ENCODE measurements at regions not wholly inside any gene's neighbourhood (a gene's known extent, or its start where the extent isn't known, plus 50 kb on each side); places are given as distances from the start of the nearest gene placed in this dataset.

DNA sequence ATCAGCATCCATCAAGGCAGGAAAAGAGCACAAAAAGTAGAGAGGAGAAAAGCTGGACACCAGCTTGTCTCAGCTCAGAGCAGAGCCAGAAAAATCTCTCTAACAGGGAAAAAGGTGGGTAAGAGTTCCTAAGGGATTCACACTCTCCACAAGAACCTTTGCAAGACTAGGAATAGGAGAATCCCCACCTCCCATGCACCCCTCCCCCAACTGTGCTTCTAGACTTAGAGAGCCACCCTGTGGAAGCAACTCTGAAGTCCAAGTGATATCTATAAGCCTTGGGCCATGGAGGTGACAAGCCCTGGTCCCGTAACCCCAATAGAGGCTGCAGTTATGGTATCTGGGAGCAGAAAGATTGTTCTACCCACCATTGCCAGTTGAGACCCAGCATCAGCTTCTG is 267.6 kb upstream of the MTMR8 start:
- POLR2A ChIA-PET = no interaction called here
- ATAC-seq (no peak), DNase-seq (ENCODE audit: low read depth, low spot score) (no peak)
- no TSS peak for BruUV-seq (replicated peaks)
- TF ChIP-seq POLR2AphosphoS5 (IDR thresholded peaks at IDR 0.05; ENCODE audit: low read depth, low read length) = no peak
- TF ChIP-seq, protein P1, sequence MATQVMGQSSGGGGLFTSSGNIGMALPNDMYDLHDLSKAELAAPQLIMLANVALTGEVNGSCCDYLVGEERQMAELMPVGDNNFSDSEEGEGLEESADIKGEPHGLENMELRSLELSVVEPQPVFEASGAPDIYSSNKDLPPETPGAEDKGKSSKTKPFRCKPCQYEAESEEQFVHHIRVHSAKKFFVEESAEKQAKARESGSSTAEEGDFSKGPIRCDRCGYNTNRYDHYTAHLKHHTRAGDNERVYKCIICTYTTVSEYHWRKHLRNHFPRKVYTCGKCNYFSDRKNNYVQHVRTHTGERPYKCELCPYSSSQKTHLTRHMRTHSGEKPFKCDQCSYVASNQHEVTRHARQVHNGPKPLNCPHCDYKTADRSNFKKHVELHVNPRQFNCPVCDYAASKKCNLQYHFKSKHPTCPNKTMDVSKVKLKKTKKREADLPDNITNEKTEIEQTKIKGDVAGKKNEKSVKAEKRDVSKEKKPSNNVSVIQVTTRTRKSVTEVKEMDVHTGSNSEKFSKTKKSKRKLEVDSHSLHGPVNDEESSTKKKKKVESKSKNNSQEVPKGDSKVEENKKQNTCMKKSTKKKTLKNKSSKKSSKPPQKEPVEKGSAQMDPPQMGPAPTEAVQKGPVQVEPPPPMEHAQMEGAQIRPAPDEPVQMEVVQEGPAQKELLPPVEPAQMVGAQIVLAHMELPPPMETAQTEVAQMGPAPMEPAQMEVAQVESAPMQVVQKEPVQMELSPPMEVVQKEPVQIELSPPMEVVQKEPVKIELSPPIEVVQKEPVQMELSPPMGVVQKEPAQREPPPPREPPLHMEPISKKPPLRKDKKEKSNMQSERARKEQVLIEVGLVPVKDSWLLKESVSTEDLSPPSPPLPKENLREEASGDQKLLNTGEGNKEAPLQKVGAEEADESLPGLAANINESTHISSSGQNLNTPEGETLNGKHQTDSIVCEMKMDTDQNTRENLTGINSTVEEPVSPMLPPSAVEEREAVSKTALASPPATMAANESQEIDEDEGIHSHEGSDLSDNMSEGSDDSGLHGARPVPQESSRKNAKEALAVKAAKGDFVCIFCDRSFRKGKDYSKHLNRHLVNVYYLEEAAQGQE (IDR thresholded peaks at IDR 0.05; ENCODE audit: low read depth) = no peak
- no peak for TF ChIP-seq JUND (IDR thresholded peaks at IDR 0.05)
- TF ChIP-seq, protein P2, sequence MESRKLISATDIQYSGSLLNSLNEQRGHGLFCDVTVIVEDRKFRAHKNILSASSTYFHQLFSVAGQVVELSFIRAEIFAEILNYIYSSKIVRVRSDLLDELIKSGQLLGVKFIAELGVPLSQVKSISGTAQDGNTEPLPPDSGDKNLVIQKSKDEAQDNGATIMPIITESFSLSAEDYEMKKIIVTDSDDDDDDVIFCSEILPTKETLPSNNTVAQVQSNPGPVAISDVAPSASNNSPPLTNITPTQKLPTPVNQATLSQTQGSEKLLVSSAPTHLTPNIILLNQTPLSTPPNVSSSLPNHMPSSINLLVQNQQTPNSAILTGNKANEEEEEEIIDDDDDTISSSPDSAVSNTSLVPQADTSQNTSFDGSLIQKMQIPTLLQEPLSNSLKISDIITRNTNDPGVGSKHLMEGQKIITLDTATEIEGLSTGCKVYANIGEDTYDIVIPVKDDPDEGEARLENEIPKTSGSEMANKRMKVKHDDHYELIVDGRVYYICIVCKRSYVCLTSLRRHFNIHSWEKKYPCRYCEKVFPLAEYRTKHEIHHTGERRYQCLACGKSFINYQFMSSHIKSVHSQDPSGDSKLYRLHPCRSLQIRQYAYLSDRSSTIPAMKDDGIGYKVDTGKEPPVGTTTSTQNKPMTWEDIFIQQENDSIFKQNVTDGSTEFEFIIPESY (IDR thresholded peaks at IDR 0.05; ENCODE audit: extremely low read depth, insufficient replicate concordance, low read length) = no peak
- no peak for TF ChIP-seq SRF (IDR thresholded peaks at IDR 0.05; ENCODE audit: low read depth)
- TF ChIP-seq FOSL1 (IDR thresholded peaks at IDR 0.05; ENCODE audit: low read depth) = no peak
- TF ChIP-seq EZH2 (IDR thresholded peaks at IDR 0.05) = no peak
- TF ChIP-seq EZH2phosphoT487 (IDR thresholded peaks at IDR 0.05; ENCODE audit: borderline replicate concordance) = no peak
- no peak for TF ChIP-seq CBX3 (IDR thresholded peaks at IDR 0.05; ENCODE audit: low read depth)
- TF ChIP-seq EGR1 (IDR thresholded peaks at IDR 0.05; ENCODE audit: low read depth) = no peak
- no peak for TF ChIP-seq SP1 (IDR thresholded peaks at IDR 0.05; ENCODE audit: low read depth)
- no peak for TF ChIP-seq RAD21 (IDR thresholded peaks at IDR 0.05; ENCODE audit: low read depth)
- no peak for TF ChIP-seq CEBPB (IDR thresholded peaks at IDR 0.05; ENCODE audit: low read depth)
- TF ChIP-seq POLR2A (IDR thresholded peaks at IDR 0.05; ENCODE audit: borderline replicate concordance, extremely low read depth, insufficient read depth, insufficient read length) = no peak
- no peak for TF ChIP-seq ZFX (IDR thresholded peaks at IDR 0.05)
- TF ChIP-seq TCF7L2 (IDR thresholded peaks at IDR 0.05; ENCODE audit: borderline replicate concordance, extremely low read depth, insufficient read depth, insufficient read length) = no peak
- TF ChIP-seq, protein P3, sequence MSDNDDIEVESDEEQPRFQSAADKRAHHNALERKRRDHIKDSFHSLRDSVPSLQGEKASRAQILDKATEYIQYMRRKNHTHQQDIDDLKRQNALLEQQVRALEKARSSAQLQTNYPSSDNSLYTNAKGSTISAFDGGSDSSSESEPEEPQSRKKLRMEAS (IDR thresholded peaks at IDR 0.05) = no peak
- no peak for TF ChIP-seq SIN3A (IDR thresholded peaks at IDR 0.05; ENCODE audit: low read depth)
- TF ChIP-seq, protein P4, sequence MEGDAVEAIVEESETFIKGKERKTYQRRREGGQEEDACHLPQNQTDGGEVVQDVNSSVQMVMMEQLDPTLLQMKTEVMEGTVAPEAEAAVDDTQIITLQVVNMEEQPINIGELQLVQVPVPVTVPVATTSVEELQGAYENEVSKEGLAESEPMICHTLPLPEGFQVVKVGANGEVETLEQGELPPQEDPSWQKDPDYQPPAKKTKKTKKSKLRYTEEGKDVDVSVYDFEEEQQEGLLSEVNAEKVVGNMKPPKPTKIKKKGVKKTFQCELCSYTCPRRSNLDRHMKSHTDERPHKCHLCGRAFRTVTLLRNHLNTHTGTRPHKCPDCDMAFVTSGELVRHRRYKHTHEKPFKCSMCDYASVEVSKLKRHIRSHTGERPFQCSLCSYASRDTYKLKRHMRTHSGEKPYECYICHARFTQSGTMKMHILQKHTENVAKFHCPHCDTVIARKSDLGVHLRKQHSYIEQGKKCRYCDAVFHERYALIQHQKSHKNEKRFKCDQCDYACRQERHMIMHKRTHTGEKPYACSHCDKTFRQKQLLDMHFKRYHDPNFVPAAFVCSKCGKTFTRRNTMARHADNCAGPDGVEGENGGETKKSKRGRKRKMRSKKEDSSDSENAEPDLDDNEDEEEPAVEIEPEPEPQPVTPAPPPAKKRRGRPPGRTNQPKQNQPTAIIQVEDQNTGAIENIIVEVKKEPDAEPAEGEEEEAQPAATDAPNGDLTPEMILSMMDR (IDR thresholded peaks at IDR 0.05 in 2 of 3, conservative IDR thresholded peaks at IDR 0.05 in 1 of 3; ENCODE audit: borderline replicate concordance in 1 of 3, insufficient read depth in 1 of 3, low read depth in 2 of 3, low read length in 2 of 3) = no peak
- CTCF ChIA-PET = no interaction called here
- H4K20me1 ChIP-seq (ENCODE audit: insufficient read depth) = no peaks in the 10 kb centered on the region
- H3K9me3 ChIP-seq (ENCODE audit: control insufficient read depth in 1 of 2, insufficient read depth in 1 of 2, low read depth in 1 of 2, low read length in 2 of 2) = no peaks in the 10 kb centered on the region
- intact Hi-C loops (cut with micrococcal nuclease) = no loop called here
- H3K4me2 ChIP-seq (ENCODE audit: low read length) = no peak overlapping the region
- H3K27me3 ChIP-seq (ENCODE audit: insufficient read depth, low read length) = no peaks in the 10 kb centered on the region
- no peak overlapping the region for H3K9ac ChIP-seq (ENCODE audit: low read length)
- H3K27ac ChIP-seq (ENCODE audit: low read depth, low read length) = no peak overlapping the region
- no peaks in the 10 kb centered on the region for H3K4me1 ChIP-seq (ENCODE audit: control insufficient read depth in 1 of 2, insufficient read depth in 2 of 2, low read length in 2 of 2)
- H3K79me2 ChIP-seq (ENCODE audit: insufficient read depth, low read length) = no peaks in the 10 kb centered on the region
- no peak overlapping the region for H2AFZ ChIP-seq (ENCODE audit: low read depth, low read length, poor library complexity, severe bottlenecking)
- RAD21 ChIA-PET (ENCODE audit: low non-redundant PET in 1 of 2, low total read pairs in 2 of 2, uncharacterized antibody in 2 of 2, unreplicated experiment in 2 of 2) = no interaction called here
- no peak overlapping the region for H3K4me3 ChIP-seq (replicated peaks in 1 of 2; ENCODE audit: low read depth in 1 of 2, low read length in 2 of 2)
- H3K36me3 ChIP-seq (ENCODE audit: control insufficient read depth in 1 of 2, insufficient read depth in 2 of 2, low read length in 2 of 2) = no peaks in the 10 kb centered on the region
- no peaks in the 10 kb centered on the region for H3K9me2 ChIP-seq (ENCODE audit: insufficient read depth)
